ENCODE measurements at regions not wholly inside any gene's neighbourhood (a gene's known extent, or its start where the extent isn't known, plus 50 kb on each side); places are given as distances from the start of the nearest gene placed in this dataset.
"Not testable (repeated sequence)": the region's sequence is repeated elsewhere in the genome, so short reads cannot be mapped to it uniquely, and the experiment has no call there.

- no peaks in the 10 kb centered on the region for H3K9me3 ChIP-seq
- no peak overlapping the region for H3K27ac ChIP-seq
- H3K4me3 ChIP-seq (replicated peaks in 1 of 3) = no peak overlapping the region
- DNase-seq = no peak
- H3K4me1 ChIP-seq = no peaks in the 10 kb centered on the region
- H3K36me3 ChIP-seq = no peaks in the 10 kb centered on the region
- 53 to 66% methylated on average over 5 of the region's 5 CpGs for WGBS, 2 donors
- TF ChIP-seq CTCF (IDR thresholded peaks at IDR 0.05) (no peak), POLR2A (IDR thresholded peaks at IDR 0.05) (no peak)
- no peaks in the 10 kb centered on the region for H3K27me3 ChIP-seq
- intact Hi-C loops (cut with DNase I) = no loop called here
These were observed 374.6 kb upstream of the GHITM start for GRCh38 chr10:83764666-83765065.

- 61 to 75% methylated on average over 2 of the region's 2 CpGs for WGBS, 2 donors
- Histone ChIP-seq H3K36me3 (no peaks in the 10 kb centered on the region), H3K4me3 (replicated peaks in 1 of 3) (no peak overlapping the region), H3K27me3 (no peaks in the 10 kb centered on the region), H3K27ac (no peak overlapping the region), H3K9me3 (no peaks in the 10 kb centered on the region), H3K4me1 (no peaks in the 10 kb centered on the region)
- intact Hi-C loops (cut with DNase I) = no loop called here
- TF ChIP-seq POLR2A (IDR thresholded peaks at IDR 0.05) = no peak
- TF ChIP-seq CTCF (IDR thresholded peaks at IDR 0.05) = no peak
- DNase-seq = no peak
These were observed 373.6 kb upstream of the GHITM start for GRCh38 chr10:83765731-83766130.

- Histone ChIP-seq H3K36me3 (no peaks in the 10 kb centered on the region), H3K4me1 (no peaks in the 10 kb centered on the region), H3K27ac (no peak overlapping the region), H3K9me3 (no peaks in the 10 kb centered on the region), H3K4me3 (replicated peaks in 1 of 3) (no peak overlapping the region), H3K27me3 (no peaks in the 10 kb centered on the region)
- intact Hi-C loops (cut with DNase I) = no loop called here
- TF ChIP-seq POLR2A (IDR thresholded peaks at IDR 0.05) (no peak), CTCF (IDR thresholded peaks at IDR 0.05) (no peak)
- no peak for DNase-seq
- whole genome bisulfite sequencing, 2 donors = 44 to 59% methylated on average over 5 of the region's 5 CpGs
These were observed 370.0 kb upstream of the GHITM start for GRCh38 chr10:83769281-83769820.

- H3K4me3 ChIP-seq (replicated peaks in 1 of 3); H3K4me1 ChIP-seq; H3K36me3 ChIP-seq; DNase-seq; H3K27me3 ChIP-seq; intact Hi-C loops (cut with DNase I); H3K9me3 ChIP-seq; H3K27ac ChIP-seq: not testable (repeated sequence)
- 93 to 95% methylated on average over 25 of the region's 25 CpGs for WGBS, 2 donors
These were observed 352.6 kb upstream of the GHITM start for GRCh38 chr10:83786701-83787100.

GRCh38 chr10:83801983-83802382 lies 337.3 kb upstream of the GHITM start:
- Histone ChIP-seq H3K27ac (no peak overlapping the region), H3K27me3 (no peaks in the 10 kb centered on the region), H3K9me3 (no peaks in the 10 kb centered on the region), H3K4me3 (replicated peaks in 1 of 3) (no peak overlapping the region), H3K36me3 (no peaks in the 10 kb centered on the region), H3K4me1 (no peaks in the 10 kb centered on the region)
- intact Hi-C loops (cut with DNase I) = no loop called here
- TF ChIP-seq POLR2A (IDR thresholded peaks at IDR 0.05) (no peak), CTCF (IDR thresholded peaks at IDR 0.05) (no peak)
- DNase-seq = no peak

GRCh38 chr10:83806717-83807116 lies 332.6 kb upstream of the GHITM start:
- Histone ChIP-seq H3K9me3 (no peaks in the 10 kb centered on the region), H3K27ac (no peak overlapping the region), H3K4me3 (replicated peaks in 1 of 3) (no peak overlapping the region), H3K36me3 (no peaks in the 10 kb centered on the region), H3K4me1 (no peaks in the 10 kb centered on the region), H3K27me3 (no peaks in the 10 kb centered on the region)
- DNase-seq = no peak
- TF ChIP-seq CTCF (IDR thresholded peaks at IDR 0.05) = no peak
- TF ChIP-seq POLR2A (IDR thresholded peaks at IDR 0.05) = no peak
- intact Hi-C loops (cut with DNase I) = no loop called here

All from thyroid gland (tissue), 4 donors.